ENCODE measurements at regions not wholly inside any gene's neighbourhood (a gene's known extent, or its start where the extent isn't known, plus 50 kb on each side); places are given as distances from the start of the nearest gene placed in this dataset.
A peak's percentile ranks its signal among the peaks of the same experiment; 100 is the strongest.

DNA sequence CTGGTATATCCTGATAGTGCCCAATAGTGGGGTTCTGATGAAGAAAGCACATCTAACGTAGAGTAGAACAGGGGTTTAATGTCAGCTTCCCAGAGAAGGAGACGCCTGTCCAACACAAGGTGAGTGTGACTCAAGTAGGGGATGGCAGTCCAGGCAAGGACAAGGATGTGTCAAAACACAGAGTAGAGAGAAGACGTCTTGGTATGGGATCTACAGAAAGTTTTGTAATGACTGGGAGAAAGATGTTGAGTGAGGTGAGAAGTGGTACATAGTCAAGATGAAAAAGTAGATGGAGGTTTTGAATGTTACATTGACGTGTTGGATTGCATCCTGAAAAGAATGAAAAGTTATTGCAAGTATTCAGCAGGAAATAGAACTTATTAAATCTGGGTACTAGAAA, 124.4 kb downstream of the TMA16 start:
- H3K79me2 ChIP-seq (ENCODE audit: low read length) = no peaks in the 10 kb centered on the region
- peaks cover 32% of the 10 kb centered on the region for H3K4me1 ChIP-seq (ENCODE audit: low read length)
- H2AFZ ChIP-seq (ENCODE audit: low read depth, low read length) = peak overlapping the region; percentile 15; the same call in 1 of the 2 replicates
- H3K9me3 ChIP-seq (ENCODE audit: insufficient read depth, low read length) = peaks cover 20% of the 10 kb centered on the region; the same call in 1 of the 2 replicates
- H3K27ac ChIP-seq (ENCODE audit: low read length) = no peak overlapping the region
- H3K9ac ChIP-seq (ENCODE audit: low read length) = no peak overlapping the region
- H3K4me2 ChIP-seq (ENCODE audit: low read length) = no peak overlapping the region
- peaks cover 29% of the 10 kb centered on the region for H3K36me3 ChIP-seq (replicated peaks; ENCODE audit: low read depth, low read length)
- TF ChIP-seq, protein P1, sequence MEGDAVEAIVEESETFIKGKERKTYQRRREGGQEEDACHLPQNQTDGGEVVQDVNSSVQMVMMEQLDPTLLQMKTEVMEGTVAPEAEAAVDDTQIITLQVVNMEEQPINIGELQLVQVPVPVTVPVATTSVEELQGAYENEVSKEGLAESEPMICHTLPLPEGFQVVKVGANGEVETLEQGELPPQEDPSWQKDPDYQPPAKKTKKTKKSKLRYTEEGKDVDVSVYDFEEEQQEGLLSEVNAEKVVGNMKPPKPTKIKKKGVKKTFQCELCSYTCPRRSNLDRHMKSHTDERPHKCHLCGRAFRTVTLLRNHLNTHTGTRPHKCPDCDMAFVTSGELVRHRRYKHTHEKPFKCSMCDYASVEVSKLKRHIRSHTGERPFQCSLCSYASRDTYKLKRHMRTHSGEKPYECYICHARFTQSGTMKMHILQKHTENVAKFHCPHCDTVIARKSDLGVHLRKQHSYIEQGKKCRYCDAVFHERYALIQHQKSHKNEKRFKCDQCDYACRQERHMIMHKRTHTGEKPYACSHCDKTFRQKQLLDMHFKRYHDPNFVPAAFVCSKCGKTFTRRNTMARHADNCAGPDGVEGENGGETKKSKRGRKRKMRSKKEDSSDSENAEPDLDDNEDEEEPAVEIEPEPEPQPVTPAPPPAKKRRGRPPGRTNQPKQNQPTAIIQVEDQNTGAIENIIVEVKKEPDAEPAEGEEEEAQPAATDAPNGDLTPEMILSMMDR (IDR thresholded peaks at IDR 0.05; ENCODE audit: low read depth, low read length) = no peak
- no peak for TF ChIP-seq EZH2phosphoT487 (IDR thresholded peaks at IDR 0.05; ENCODE audit: low read depth)
- no peaks in the 10 kb centered on the region for H3K27me3 ChIP-seq (ENCODE audit: low read depth, low read length)
- no peak overlapping the region for H3K4me3 ChIP-seq (ENCODE audit: low read length)
- H4K20me1 ChIP-seq (ENCODE audit: insufficient read depth, low read length) = no peaks in the 10 kb centered on the region

DNA sequence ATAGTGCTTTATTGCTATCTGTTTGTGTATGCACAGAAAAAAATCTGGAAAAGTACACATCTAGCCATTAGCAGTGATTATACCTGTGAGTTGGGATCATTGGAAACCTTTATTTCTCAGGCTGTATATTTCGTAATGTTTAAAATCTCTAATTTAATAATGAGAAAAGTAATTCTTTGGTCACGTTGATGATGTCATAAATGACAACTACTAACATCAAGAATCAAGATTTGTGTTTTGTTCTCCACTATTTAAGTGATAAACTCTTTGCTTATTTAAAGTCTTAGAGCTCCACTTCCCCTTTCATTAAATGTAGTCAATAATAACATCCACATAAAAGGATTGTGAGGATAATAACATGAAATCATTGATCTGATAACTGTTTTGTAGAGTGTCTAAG, 126.2 kb downstream of the TMA16 start:
- H3K27ac ChIP-seq (ENCODE audit: low read length) = no peak overlapping the region
- peaks cover 13% of the 10 kb centered on the region for H3K36me3 ChIP-seq (replicated peaks; ENCODE audit: low read depth, low read length)
- H3K4me1 ChIP-seq (ENCODE audit: low read length) = peaks cover 14% of the 10 kb centered on the region
- no peak overlapping the region for H3K4me2 ChIP-seq (ENCODE audit: low read length)
- H2AFZ ChIP-seq (ENCODE audit: low read depth, low read length) = no peak overlapping the region
- no peak overlapping the region for H3K9ac ChIP-seq (ENCODE audit: low read length)
- peaks cover 14% of the 10 kb centered on the region; the same call in 1 of the 2 replicates for H3K9me3 ChIP-seq (ENCODE audit: insufficient read depth, low read length)
- no peaks in the 10 kb centered on the region for H3K27me3 ChIP-seq (ENCODE audit: low read depth, low read length)
- H3K4me3 ChIP-seq (ENCODE audit: low read length) = no peak overlapping the region
- H4K20me1 ChIP-seq (ENCODE audit: insufficient read depth, low read length) = no peaks in the 10 kb centered on the region
- H3K79me2 ChIP-seq (ENCODE audit: low read length) = no peaks in the 10 kb centered on the region
- TF ChIP-seq, protein P1 (IDR thresholded peaks at IDR 0.05; ENCODE audit: low read depth, low read length) = no peak
- no peak for TF ChIP-seq EZH2phosphoT487 (IDR thresholded peaks at IDR 0.05; ENCODE audit: low read depth)

DNA sequence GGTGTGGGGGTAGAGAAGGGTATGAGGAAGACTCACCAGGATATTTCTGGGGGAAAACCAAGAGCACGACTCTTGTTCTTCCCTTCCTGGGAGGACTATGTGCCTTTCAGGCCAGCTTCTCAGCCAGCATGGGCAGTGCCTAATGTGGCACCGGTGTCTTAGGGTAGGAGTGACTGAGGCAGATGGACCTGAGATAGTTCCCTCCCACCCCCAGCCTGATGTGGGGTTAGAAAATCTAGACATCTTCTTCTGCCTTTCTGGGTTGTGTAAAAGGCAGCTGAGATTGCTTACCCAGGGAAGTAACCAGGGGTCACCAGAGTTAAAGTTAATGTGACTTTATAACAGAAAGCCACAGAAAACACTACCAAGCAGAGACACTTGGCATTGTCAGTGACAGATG, 127.3 kb downstream of the TMA16 start:
- Histone ChIP-seq H3K4me2 (ENCODE audit: low read length) (no peak overlapping the region), H3K36me3 (replicated peaks; ENCODE audit: low read depth, low read length) (peaks cover 8% of the 10 kb centered on the region), H4K20me1 (ENCODE audit: insufficient read depth, low read length) (no peaks in the 10 kb centered on the region), H3K27ac (ENCODE audit: low read length) (no peak overlapping the region), H3K79me2 (ENCODE audit: low read length) (no peaks in the 10 kb centered on the region), H3K9ac (ENCODE audit: low read length) (no peak overlapping the region), H3K4me3 (ENCODE audit: low read length) (no peak overlapping the region), H3K9me3 (ENCODE audit: insufficient read depth, low read length) (0 out of 2 replicates have a peak, but pooled peaks cover 6% of the 10 kb centered on the region), H3K4me1 (ENCODE audit: low read length) (peaks cover 14% of the 10 kb centered on the region), H2AFZ (ENCODE audit: low read depth, low read length) (peak overlapping the region; percentile 23; the same call in 1 of the 2 replicates), H3K27me3 (ENCODE audit: low read depth, low read length) (no peaks in the 10 kb centered on the region)
- TF ChIP-seq EZH2phosphoT487 (IDR thresholded peaks at IDR 0.05; ENCODE audit: low read depth) = no peak
- TF ChIP-seq, protein P1 (IDR thresholded peaks at IDR 0.05; ENCODE audit: low read depth, low read length) = no peak

DNA sequence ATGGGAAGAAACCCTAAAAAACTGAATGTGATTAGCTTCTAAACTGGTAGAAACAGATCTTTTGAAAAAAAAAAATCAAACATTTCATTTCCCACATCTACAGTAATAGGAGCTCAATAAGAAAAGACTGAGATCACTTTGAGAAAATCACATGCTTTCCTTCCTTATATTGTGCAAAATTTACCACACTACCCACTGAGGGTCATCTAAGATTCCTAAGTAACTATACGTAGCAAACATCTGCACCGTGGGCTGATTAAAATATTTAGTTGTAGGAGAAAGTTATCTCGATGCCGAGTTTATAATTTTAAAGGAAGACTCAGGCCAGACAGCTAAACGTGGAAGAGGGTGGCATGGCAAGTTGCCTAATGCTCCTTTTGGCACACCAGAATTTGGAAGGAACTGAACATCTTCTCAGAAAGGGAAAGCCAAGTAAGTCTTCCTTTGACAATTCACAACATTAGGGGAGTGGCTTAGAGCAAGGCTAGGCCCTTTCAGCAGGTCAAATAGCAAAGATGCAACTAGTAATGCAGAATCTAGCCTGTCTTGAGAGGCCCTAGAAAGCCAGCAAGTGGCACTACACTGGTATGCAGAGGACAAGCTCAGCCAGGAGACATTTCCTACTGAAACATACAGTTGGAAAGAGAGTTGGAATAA, 128.0 kb downstream of the TMA16 start:
- TF ChIP-seq, protein P1 (IDR thresholded peaks at IDR 0.05; ENCODE audit: low read depth, low read length) = no peak
- TF ChIP-seq EZH2phosphoT487 (IDR thresholded peaks at IDR 0.05; ENCODE audit: low read depth) = no peak
- Histone ChIP-seq H3K4me2 (ENCODE audit: low read length) (no peak overlapping the region), H3K27me3 (ENCODE audit: low read depth, low read length) (no peaks in the 10 kb centered on the region), H3K36me3 (replicated peaks; ENCODE audit: low read depth, low read length) (peaks cover 8% of the 10 kb centered on the region), H3K9me3 (ENCODE audit: insufficient read depth, low read length) (0 out of 2 replicates have a peak, but pooled peaks cover 6% of the 10 kb centered on the region), H3K9ac (ENCODE audit: low read length) (no peak overlapping the region), H4K20me1 (ENCODE audit: insufficient read depth, low read length) (no peaks in the 10 kb centered on the region), H3K79me2 (ENCODE audit: low read length) (no peaks in the 10 kb centered on the region), H3K27ac (ENCODE audit: low read length) (no peak overlapping the region), H3K4me1 (ENCODE audit: low read length) (peaks cover 14% of the 10 kb centered on the region), H2AFZ (ENCODE audit: low read depth, low read length) (no peak overlapping the region), H3K4me3 (ENCODE audit: low read length) (no peak overlapping the region)

Data from OCI-LY3 (cell line).